Esophagus squamous epithelium (tissue), 4 donors: ENCODE measurements at regions not wholly inside any gene's neighbourhood (a gene's known extent, or its start where the extent isn't known, plus 50 kb on each side); places are given as distances from the start of the nearest gene placed in this dataset.

Source experiments
- POLR2A ChIP-seq, 4 donors: fragments of 450-650 bp; IDR thresholded peaks; one replicate each; pipeline ENCODE4 v1.6.1; 2017; ENCODE audit warnings: antibody characterized with exemption in 4 of 4, mild to moderate bottlenecking in 4 of 4, moderate library complexity in 3 of 4
- TF ChIP-seq, protein P1 (sequence below), 6 experiments: fragments of 450-650 bp in 4 of 6; fragments of 200-600 bp in 2 of 6; sonication (generic) in 2 of 6; IDR thresholded peaks; one replicate each; pipeline ENCODE4 v1.5.1; 2016 to 2019; ENCODE audit warnings: antibody characterized with exemption in 6 of 6, mild to moderate bottlenecking in 4 of 6, moderate library complexity in 4 of 6

- TF ChIP-seq, protein P1, sequence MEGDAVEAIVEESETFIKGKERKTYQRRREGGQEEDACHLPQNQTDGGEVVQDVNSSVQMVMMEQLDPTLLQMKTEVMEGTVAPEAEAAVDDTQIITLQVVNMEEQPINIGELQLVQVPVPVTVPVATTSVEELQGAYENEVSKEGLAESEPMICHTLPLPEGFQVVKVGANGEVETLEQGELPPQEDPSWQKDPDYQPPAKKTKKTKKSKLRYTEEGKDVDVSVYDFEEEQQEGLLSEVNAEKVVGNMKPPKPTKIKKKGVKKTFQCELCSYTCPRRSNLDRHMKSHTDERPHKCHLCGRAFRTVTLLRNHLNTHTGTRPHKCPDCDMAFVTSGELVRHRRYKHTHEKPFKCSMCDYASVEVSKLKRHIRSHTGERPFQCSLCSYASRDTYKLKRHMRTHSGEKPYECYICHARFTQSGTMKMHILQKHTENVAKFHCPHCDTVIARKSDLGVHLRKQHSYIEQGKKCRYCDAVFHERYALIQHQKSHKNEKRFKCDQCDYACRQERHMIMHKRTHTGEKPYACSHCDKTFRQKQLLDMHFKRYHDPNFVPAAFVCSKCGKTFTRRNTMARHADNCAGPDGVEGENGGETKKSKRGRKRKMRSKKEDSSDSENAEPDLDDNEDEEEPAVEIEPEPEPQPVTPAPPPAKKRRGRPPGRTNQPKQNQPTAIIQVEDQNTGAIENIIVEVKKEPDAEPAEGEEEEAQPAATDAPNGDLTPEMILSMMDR (IDR thresholded peaks at IDR 0.05), result no peak
- TF ChIP-seq POLR2A (IDR thresholded peaks at IDR 0.05), result no peak
Observed at GRCh38 chr5:155366096-155366495, 352.5 kb downstream of the KIF4B start.
